ENCODE measurements at regions not wholly inside any gene's neighbourhood (a gene's known extent, or its start where the extent isn't known, plus 50 kb on each side); places are given as distances from the start of the nearest gene placed in this dataset.

DNA sequence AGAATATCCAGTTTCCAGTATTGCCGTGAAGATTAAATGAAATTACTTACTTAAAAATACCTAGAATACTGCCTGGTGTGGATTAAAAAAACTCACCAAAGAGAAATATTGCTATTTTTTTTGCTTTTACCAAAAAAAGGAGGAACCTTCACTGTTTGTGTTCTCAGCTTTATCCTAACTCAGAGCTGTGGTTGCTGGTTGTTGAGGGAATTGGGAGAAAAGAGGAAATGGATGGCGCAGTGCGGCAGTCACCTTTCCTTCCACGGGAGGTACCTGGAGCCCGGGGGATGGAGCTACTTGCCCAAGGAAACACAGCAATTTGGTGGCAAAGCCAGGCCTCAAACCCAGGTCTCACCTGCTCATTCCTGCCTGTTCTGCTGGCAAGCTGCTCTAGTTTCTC lies 270.3 kb downstream of the RPLP1 start:
- POLR2A ChIA-PET: no interaction called here
- Histone ChIP-seq H3K36me3 (ENCODE audit: control insufficient read depth, insufficient read depth, low read length) (no peaks in the 10 kb centered on the region), H3K27me3 (ENCODE audit: control insufficient read depth, insufficient read depth, low read length) (no peaks in the 10 kb centered on the region), H3K4me1 (ENCODE audit: control insufficient read depth, insufficient read depth, low read length) (no peaks in the 10 kb centered on the region), H3K27ac (ENCODE audit: low read length) (no peak overlapping the region), H3K4me3 (ENCODE audit: low read depth in 2 of 2, low read length in 2 of 2) (no peak overlapping the region), H3K9me3 (ENCODE audit: control insufficient read depth, insufficient read depth, low read depth, low read length) (no peaks in the 10 kb centered on the region)
- no peak for TF ChIP-seq CTCF (IDR thresholded peaks at IDR 0.05)
- BruUV-seq (replicated peaks): no TSS peak
- intact Hi-C loops (cut with micrococcal nuclease; ENCODE audit: unreplicated experiment) (loop anchor here (10.0 kb wide), 1 partner anchor 128 kb away; no protein-coding TSS in a partner anchor), in situ Hi-C loops (cut with HindIII; ENCODE audit: low pct_unique_long_range_greater_than_20kb, low sequenced_read_pairs) (no loop called here)
- CTCF ChIA-PET: no interaction called here
- ATAC-seq (no peak), DNase-seq (ENCODE audit: low read depth, low spot score) (no peak)

DNA sequence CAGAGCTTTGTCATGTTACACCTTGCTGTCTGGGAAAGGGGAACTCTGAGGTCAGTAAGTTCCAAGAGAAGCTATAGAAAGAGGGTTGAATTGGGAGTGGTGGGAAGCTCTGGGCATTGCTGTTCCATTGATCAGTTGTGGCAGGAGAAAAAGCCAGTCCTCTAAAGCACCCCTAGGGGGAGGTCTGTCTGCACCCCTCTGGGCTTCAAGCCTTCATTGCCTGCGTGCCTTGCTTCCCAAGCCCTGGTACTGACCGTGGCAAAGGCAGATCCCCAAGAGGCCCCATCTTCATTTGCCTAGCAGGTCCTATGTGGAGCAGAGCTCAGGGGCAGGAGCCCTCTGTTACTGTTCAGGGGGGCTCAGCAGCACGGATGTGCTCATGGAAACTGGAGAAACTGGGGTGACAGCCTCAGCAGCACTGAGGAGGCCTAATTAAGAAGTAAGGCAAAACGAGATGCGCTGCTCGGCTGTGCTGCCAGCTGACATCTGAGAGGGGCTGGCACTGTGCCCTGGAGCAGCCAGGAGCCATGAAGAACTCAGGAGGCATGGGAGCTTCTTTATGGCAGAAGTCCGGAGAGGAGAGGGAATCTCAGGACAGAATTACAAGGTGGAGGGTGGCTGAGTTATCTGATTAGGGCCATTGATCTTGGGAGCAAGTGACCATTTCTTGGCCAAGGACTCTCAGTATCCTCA lies 270.9 kb downstream of the RPLP1 start:
- ATAC-seq: no peak
- H3K9me3 ChIP-seq (ENCODE audit: control insufficient read depth, insufficient read depth, low read depth, low read length): no peaks in the 10 kb centered on the region
- no peaks in the 10 kb centered on the region for H3K27me3 ChIP-seq (ENCODE audit: control insufficient read depth, insufficient read depth, low read length)
- H3K4me3 ChIP-seq (ENCODE audit: low read depth in 2 of 2, low read length in 2 of 2): no peak overlapping the region
- no peak for TF ChIP-seq SIN3A (IDR thresholded peaks at IDR 0.05; ENCODE audit: borderline replicate concordance, insufficient read depth, low read depth, low read length)
- no peak for TF ChIP-seq TCF7L2 (IDR thresholded peaks at IDR 0.05; ENCODE audit: low read depth, low read length)
- TF ChIP-seq REST (IDR thresholded peaks at IDR 0.05; ENCODE audit: insufficient read depth in 1 of 2, low read depth in 2 of 2, low read length in 1 of 2): no peak
- TF ChIP-seq CTCF (IDR thresholded peaks at IDR 0.05): no peak
- no peak for TF ChIP-seq POLR2AphosphoS5 (IDR thresholded peaks at IDR 0.05; ENCODE audit: low read depth, low read length)
- intact Hi-C loops (cut with micrococcal nuclease; ENCODE audit: unreplicated experiment) (loop anchor here (10.0 kb wide), 1 partner anchor 129 kb away; no protein-coding TSS in a partner anchor), in situ Hi-C loops (cut with HindIII; ENCODE audit: low pct_unique_long_range_greater_than_20kb, low sequenced_read_pairs) (no loop called here)
- no TSS peak for BruUV-seq (replicated peaks)
- no peaks in the 10 kb centered on the region for H3K36me3 ChIP-seq (ENCODE audit: control insufficient read depth, insufficient read depth, low read length)
- POLR2A ChIA-PET: no interaction called here
- H3K27ac ChIP-seq (ENCODE audit: low read length): no peak overlapping the region
- no peak for DNase-seq (ENCODE audit: low read depth, low spot score)
- CTCF ChIA-PET: no interaction called here
- no peaks in the 10 kb centered on the region for H3K4me1 ChIP-seq (ENCODE audit: control insufficient read depth, insufficient read depth, low read length)
